ENCODE measurements at regions not wholly inside any gene's neighbourhood (a gene's known extent, or its start where the extent isn't known, plus 50 kb on each side); places are given as distances from the start of the nearest gene placed in this dataset.

- DNase-seq, result no peak
- Histone ChIP-seq H3K27me3 (replicated peaks in 1 of 7) (no peaks in the 10 kb centered on the region), H3K27ac (no peak overlapping the region), H3K9me3 (no peaks in the 10 kb centered on the region), H3K36me3 (no peaks in the 10 kb centered on the region), H3K4me3 (no peak overlapping the region), H3K4me1 (no peaks in the 10 kb centered on the region)
- no peak for TF ChIP-seq POLR2AphosphoS5 (IDR thresholded peaks at IDR 0.05)
- intact Hi-C loops (cut with DNase I; ENCODE audit: low total_unique reads), result no loop called here
- 50 to 70% (median 66%) methylated on average over 1 of the region's 1 CpG for WGBS, 5 donors
Measured at GRCh38 chr5:152269533-152269932, 135.5 kb downstream of the NMUR2 start.

- TF ChIP-seq, protein P1, sequence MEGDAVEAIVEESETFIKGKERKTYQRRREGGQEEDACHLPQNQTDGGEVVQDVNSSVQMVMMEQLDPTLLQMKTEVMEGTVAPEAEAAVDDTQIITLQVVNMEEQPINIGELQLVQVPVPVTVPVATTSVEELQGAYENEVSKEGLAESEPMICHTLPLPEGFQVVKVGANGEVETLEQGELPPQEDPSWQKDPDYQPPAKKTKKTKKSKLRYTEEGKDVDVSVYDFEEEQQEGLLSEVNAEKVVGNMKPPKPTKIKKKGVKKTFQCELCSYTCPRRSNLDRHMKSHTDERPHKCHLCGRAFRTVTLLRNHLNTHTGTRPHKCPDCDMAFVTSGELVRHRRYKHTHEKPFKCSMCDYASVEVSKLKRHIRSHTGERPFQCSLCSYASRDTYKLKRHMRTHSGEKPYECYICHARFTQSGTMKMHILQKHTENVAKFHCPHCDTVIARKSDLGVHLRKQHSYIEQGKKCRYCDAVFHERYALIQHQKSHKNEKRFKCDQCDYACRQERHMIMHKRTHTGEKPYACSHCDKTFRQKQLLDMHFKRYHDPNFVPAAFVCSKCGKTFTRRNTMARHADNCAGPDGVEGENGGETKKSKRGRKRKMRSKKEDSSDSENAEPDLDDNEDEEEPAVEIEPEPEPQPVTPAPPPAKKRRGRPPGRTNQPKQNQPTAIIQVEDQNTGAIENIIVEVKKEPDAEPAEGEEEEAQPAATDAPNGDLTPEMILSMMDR (IDR thresholded peaks at IDR 0.05 in 8 of 11, conservative IDR thresholded peaks at IDR 0.05 in 3 of 11), result no peak
- no peak for TF ChIP-seq POLR2A (IDR thresholded peaks at IDR 0.05)
- TF ChIP-seq POLR2AphosphoS5 (IDR thresholded peaks at IDR 0.05), result no peak
- H3K9me3 ChIP-seq, result no peaks in the 10 kb centered on the region
- 53 to 63% (median 56%) methylated on average over 5 of the region's 5 CpGs for WGBS, 5 donors
- H3K27ac ChIP-seq, result no peak overlapping the region
- no peak for DNase-seq
- intact Hi-C loops (cut with DNase I; ENCODE audit: low total_unique reads), result no loop called here
- no peaks in the 10 kb centered on the region for H3K4me1 ChIP-seq
- no peaks in the 10 kb centered on the region for H3K27me3 ChIP-seq (replicated peaks in 1 of 7)
- H3K4me3 ChIP-seq, result no peak overlapping the region
- H3K36me3 ChIP-seq, result no peaks in the 10 kb centered on the region
Measured at GRCh38 chr5:152264645-152265254, 140.3 kb downstream of the NMUR2 start.

DNA sequence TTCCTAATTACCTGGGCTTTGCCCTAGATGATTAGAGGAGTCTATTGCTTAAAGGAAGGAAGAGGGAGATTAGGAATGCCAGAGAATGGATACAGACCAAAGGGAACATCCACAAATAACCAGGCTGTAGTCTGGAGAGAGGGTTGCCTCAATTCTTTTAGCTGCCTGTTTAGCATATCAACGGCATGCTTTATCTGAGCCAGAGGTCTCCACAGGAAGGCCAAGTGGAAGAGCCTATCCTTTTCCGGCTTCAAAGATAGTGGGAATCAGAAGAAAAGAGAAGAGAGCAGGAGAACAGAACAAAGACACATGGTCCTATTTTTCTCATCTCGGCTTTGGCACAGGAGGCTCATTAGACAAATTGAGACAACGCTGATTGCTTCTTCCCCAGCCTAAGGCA is 142.4 kb downstream of the NMUR2 start:
- Histone ChIP-seq H3K4me1 (no peaks in the 10 kb centered on the region), H3K27ac (no peak overlapping the region), H3K27me3 (replicated peaks in 1 of 7) (no peaks in the 10 kb centered on the region), H3K4me3 (no peak overlapping the region), H3K9me3 (no peaks in the 10 kb centered on the region), H3K36me3 (no peaks in the 10 kb centered on the region)
- intact Hi-C loops (cut with DNase I; ENCODE audit: low total_unique reads), result no loop called here
- DNase-seq, result no peak
- WGBS, 5 donors, result 47 to 62% (median 56%) methylated on average over 4 of the region's 4 CpGs
- TF ChIP-seq POLR2AphosphoS5 (IDR thresholded peaks at IDR 0.05), result no peak
- no peak for TF ChIP-seq POLR2A (IDR thresholded peaks at IDR 0.05)
- TF ChIP-seq, protein P1 (IDR thresholded peaks at IDR 0.05 in 8 of 11, conservative IDR thresholded peaks at IDR 0.05 in 3 of 11), result no peak

DNA sequence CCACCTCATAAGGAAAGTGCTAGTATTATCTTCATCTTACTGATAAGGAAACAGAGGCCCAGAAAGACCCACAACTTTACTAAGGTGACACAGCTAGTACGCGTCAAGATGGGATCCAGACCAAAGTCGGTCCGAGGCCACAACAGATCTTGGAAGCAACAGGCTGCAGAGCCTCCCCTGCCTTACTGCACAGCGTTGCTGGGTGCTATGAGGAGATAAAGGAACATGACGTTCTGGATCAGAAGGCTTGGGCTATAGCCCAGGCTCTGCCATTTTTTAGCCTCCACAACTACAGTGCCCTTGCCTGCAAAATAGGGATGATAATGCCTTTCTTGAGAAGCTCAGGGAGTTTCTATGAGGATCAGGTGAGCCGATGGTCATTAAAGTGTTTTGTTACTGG is 144.1 kb downstream of the NMUR2 start:
- Histone ChIP-seq H3K4me3 (no peak overlapping the region), H3K27me3 (replicated peaks in 1 of 7) (no peaks in the 10 kb centered on the region), H3K9me3 (no peaks in the 10 kb centered on the region), H3K36me3 (no peaks in the 10 kb centered on the region), H3K4me1 (no peaks in the 10 kb centered on the region), H3K27ac (no peak overlapping the region)
- intact Hi-C loops (cut with DNase I; ENCODE audit: low total_unique reads), result no loop called here
- WGBS, 5 donors, result 80 to 90% (median 84%) methylated on average over 7 of the region's 7 CpGs
- no peak for DNase-seq
- TF ChIP-seq, protein P1 (IDR thresholded peaks at IDR 0.05 in 8 of 11, conservative IDR thresholded peaks at IDR 0.05 in 3 of 11), result no peak
- TF ChIP-seq POLR2AphosphoS5 (IDR thresholded peaks at IDR 0.05), result no peak
- no peak for TF ChIP-seq POLR2A (IDR thresholded peaks at IDR 0.05)

GRCh38 chr5:152259702-152260101 is 145.4 kb downstream of the NMUR2 start:
- H3K36me3 ChIP-seq, result no peaks in the 10 kb centered on the region
- no peaks in the 10 kb centered on the region for H3K4me1 ChIP-seq
- TF ChIP-seq, protein P1 (IDR thresholded peaks at IDR 0.05 in 8 of 11, conservative IDR thresholded peaks at IDR 0.05 in 3 of 11), result no peak
- TF ChIP-seq POLR2AphosphoS5 (IDR thresholded peaks at IDR 0.05), result no peak
- no peak for TF ChIP-seq POLR2A (IDR thresholded peaks at IDR 0.05)
- WGBS, 5 donors, result 38 to 62% (median 41%) methylated on average over 1 of the region's 1 CpG
- no peaks in the 10 kb centered on the region for H3K9me3 ChIP-seq
- no peak overlapping the region for H3K27ac ChIP-seq
- intact Hi-C loops (cut with DNase I; ENCODE audit: low total_unique reads), result no loop called here
- no peaks in the 10 kb centered on the region for H3K27me3 ChIP-seq (replicated peaks in 1 of 7)
- H3K4me3 ChIP-seq, result no peak overlapping the region
- DNase-seq, result no peak
